Right atrium auricular region (tissue), 2 donors: ENCODE measurements at regions not wholly inside any gene's neighbourhood (a gene's known extent, or its start where the extent isn't known, plus 50 kb on each side); places are given as distances from the start of the nearest gene placed in this dataset.

Experiments used
- DNase-seq: peaks from one replicate; pipeline ENCODE4 v3.0.0-alpha.2; 2019; ENCODE audit warnings: low spot score
- H3K27ac ChIP-seq, 2 donors: fragments of 200-600 bp; sonication (generic); 1 replicate in 1 of 2; 2 replicates in 1 of 2; pipeline ENCODE4 v1.5.1; 2016 to 2019
- H3K27me3 ChIP-seq, 2 donors: fragments of 200-600 bp; sonication (generic); one replicate each; pipeline versions ENCODE4 v1.5.1 to v1.6.0; 2017 to 2019
- H3K36me3 ChIP-seq: fragments of 200-600 bp; sonication (generic); one replicate; pipeline ENCODE4 v1.5.1; 2016
- H3K4me1 ChIP-seq, 2 donors: fragments of 200-600 bp; sonication (generic); one replicate each; pipeline versions ENCODE4 v1.5.1 to v1.6.0; 2017 to 2019
- H3K4me3 ChIP-seq, 2 donors: fragments of 200-600 bp; sonication (generic); 1 replicate in 1 of 2; 2 replicates in 1 of 2; pipeline ENCODE4 v1.5.1; 2017 to 2019; ENCODE audit warnings: mild to moderate bottlenecking in 1 of 2, moderate library complexity in 1 of 2
- H3K9me3 ChIP-seq, 2 donors: fragments of 200-600 bp; sonication (generic); one replicate each; pipeline ENCODE4 v1.5.1; 2019
- TF ChIP-seq, protein P1 (sequence below), 2 donors: fragments of 200-600 bp; sonication (generic); IDR thresholded peaks; one replicate each; pipeline ENCODE4 v1.5.1; 2019; ENCODE audit warnings: antibody characterized with exemption in 2 of 2

DNA sequence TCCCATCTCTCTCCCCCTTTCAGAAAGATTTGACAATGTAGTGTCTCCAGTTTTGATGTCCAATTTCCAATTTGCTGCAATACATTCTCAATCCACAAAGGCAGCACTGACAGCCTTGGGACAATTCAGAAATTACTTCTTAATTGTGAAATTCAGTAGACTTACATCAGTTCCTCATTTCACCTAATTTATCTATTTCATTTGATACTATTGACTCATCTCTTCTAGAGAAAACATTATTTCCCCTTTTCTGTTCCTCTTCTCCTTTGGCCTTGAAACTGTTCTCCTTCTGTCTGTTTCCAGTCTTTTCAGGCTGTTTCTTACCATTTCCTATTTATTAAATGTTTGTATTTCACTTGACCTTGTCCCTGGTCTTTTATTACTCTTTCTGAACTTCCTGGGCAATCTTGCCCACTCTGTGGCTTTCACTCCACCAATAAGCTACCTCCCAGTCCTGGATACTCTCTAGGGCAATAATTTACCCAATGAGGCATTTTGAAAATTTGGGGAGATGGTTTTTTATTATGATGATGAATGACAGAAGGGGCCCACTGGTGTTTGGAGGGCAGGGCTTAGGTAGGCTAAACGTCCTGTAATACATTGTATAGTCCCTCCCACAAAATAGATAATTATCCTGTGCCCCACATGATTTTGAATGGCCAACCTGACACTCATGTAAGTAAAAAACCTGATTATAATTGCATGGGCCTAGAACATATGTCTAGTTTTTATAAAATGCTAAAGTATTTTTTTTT is 498.0 kb upstream of the BOD1L1 start:
- Histone ChIP-seq H3K9me3 (no peaks in the 10 kb centered on the region), H3K36me3 (no peaks in the 10 kb centered on the region), H3K4me1 (no peaks in the 10 kb centered on the region), H3K27me3 (no peaks in the 10 kb centered on the region), H3K27ac (no peak overlapping the region), H3K4me3 (no peak overlapping the region)
- TF ChIP-seq, protein P1, sequence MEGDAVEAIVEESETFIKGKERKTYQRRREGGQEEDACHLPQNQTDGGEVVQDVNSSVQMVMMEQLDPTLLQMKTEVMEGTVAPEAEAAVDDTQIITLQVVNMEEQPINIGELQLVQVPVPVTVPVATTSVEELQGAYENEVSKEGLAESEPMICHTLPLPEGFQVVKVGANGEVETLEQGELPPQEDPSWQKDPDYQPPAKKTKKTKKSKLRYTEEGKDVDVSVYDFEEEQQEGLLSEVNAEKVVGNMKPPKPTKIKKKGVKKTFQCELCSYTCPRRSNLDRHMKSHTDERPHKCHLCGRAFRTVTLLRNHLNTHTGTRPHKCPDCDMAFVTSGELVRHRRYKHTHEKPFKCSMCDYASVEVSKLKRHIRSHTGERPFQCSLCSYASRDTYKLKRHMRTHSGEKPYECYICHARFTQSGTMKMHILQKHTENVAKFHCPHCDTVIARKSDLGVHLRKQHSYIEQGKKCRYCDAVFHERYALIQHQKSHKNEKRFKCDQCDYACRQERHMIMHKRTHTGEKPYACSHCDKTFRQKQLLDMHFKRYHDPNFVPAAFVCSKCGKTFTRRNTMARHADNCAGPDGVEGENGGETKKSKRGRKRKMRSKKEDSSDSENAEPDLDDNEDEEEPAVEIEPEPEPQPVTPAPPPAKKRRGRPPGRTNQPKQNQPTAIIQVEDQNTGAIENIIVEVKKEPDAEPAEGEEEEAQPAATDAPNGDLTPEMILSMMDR (IDR thresholded peaks at IDR 0.05) = no peak
- no peak for DNase-seq

DNA sequence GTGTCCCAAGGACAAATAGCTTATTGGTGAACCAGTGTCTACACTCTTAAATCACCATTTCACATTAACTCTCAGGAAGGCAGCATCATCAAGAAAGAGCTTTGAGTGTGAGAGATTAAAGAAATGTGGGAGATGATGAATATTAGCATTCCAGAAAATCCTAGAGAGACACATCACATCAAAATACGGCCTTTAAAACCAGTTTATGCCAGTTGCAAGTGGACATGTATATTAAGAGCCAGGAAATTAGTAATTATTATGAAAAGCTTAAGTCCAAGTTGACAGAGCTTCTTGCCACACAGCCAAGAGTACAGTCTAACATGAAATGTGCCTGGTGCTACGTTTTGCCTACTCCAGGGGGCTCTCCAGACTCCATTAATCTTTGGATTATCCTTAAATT is 503.0 kb upstream of the BOD1L1 start:
- no peaks in the 10 kb centered on the region for H3K27me3 ChIP-seq
- no peak overlapping the region for H3K4me3 ChIP-seq
- TF ChIP-seq, protein P1 (IDR thresholded peaks at IDR 0.05) = no peak
- H3K27ac ChIP-seq = no peak overlapping the region
- no peaks in the 10 kb centered on the region for H3K9me3 ChIP-seq
- no peak for DNase-seq
- no peaks in the 10 kb centered on the region for H3K36me3 ChIP-seq
- H3K4me1 ChIP-seq = no peaks in the 10 kb centered on the region

DNA sequence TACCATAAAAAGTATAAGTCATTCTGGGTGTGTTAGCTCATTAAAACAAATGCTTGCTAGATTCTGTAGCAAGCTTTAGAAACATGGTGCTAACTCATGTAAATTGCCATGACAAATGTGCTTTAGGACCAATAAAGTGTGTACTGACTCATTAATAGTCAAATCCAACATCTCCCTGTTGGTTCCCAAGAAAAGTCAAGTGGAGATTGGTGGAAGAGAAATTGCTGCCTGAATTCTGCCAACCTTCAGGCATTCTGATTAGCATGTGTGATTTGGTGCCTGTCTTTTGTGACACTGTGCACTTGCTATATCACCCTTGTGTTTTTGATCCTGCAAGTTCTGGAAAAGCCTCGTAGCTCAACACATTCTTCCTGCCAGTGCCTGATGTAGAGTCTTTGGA is 503.8 kb upstream of the BOD1L1 start:
- Histone ChIP-seq H3K27me3 (no peaks in the 10 kb centered on the region), H3K4me1 (no peaks in the 10 kb centered on the region), H3K27ac (no peak overlapping the region), H3K9me3 (no peaks in the 10 kb centered on the region), H3K4me3 (no peak overlapping the region), H3K36me3 (no peaks in the 10 kb centered on the region)
- DNase-seq = no peak
- TF ChIP-seq, protein P1 (IDR thresholded peaks at IDR 0.05) = no peak

DNA sequence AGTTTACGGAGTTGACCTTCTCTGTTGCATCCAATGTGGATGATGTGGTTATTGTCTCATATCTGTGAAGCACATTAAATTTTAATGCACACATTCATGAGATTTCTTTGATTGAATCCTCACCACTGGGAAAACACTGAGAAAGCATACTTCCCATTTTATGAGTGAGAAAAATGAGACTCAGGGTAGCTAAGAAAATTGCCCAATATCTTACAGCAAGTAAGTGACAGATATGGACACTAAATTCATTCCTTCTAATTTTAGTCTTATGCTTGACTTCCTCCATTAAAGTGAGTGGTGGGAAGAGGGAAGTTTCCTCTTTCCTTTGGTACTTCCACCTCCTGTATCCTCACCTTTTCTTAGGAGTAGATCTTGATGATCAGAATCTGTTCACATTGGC is 504.8 kb upstream of the BOD1L1 start:
- Histone ChIP-seq H3K9me3 (no peaks in the 10 kb centered on the region), H3K36me3 (no peaks in the 10 kb centered on the region), H3K4me3 (no peak overlapping the region), H3K27ac (no peak overlapping the region), H3K27me3 (no peaks in the 10 kb centered on the region), H3K4me1 (no peaks in the 10 kb centered on the region)
- no peak for DNase-seq
- TF ChIP-seq, protein P1 (IDR thresholded peaks at IDR 0.05) = no peak

DNA sequence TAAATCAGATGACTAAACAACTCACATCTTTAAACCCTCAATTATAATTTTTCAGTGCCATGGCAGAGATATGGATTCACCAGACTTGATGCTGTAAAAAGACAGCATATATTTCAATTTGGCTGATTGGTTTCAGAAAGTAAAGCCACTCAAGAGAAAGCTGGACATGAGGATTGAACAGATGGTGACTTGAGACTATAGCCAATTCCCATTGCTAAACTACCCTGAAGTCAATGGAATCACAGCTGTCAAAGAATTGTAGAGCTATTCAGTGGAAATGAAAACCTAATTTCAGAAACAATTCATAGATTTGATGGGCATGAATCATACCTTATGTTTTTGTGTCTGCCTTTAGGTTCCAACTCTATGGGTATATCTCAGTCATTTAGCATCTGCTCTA is 510.6 kb upstream of the BOD1L1 start:
- Histone ChIP-seq H3K9me3 (no peaks in the 10 kb centered on the region), H3K36me3 (no peaks in the 10 kb centered on the region), H3K27me3 (no peaks in the 10 kb centered on the region), H3K4me3 (no peak overlapping the region), H3K27ac (no peak overlapping the region), H3K4me1 (no peaks in the 10 kb centered on the region)
- TF ChIP-seq, protein P1 (IDR thresholded peaks at IDR 0.05) = no peak
- DNase-seq = no peak

DNA sequence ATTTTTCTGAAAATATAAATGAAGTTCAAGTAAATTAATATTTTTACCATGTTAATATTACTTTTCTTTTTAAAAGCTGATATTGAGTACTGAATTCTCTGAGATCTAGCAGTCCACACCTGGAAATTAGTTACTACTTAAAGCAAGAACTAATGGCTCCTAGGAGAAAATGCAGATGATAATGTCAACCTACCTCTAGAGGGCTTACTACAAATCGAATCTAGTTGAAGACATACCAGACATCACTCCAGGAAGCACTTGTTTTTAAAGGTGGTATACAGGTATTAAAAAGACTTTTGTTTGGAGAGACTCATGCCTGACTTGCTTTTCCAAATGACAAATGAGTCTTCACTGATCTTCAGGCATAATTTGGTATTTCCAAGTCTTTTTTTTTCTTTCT is 516.4 kb upstream of the BOD1L1 start:
- Histone ChIP-seq H3K4me3 (no peak overlapping the region), H3K9me3 (no peaks in the 10 kb centered on the region), H3K27ac (no peak overlapping the region), H3K36me3 (no peaks in the 10 kb centered on the region), H3K4me1 (no peaks in the 10 kb centered on the region), H3K27me3 (no peaks in the 10 kb centered on the region)
- DNase-seq = no peak
- TF ChIP-seq, protein P1 (IDR thresholded peaks at IDR 0.05) = no peak
